Trophoblast cell (in vitro differentiated cells and primary cell): ENCODE measurements at regions not wholly inside any gene's neighbourhood (a gene's known extent, or its start where the extent isn't known, plus 50 kb on each side); places are given as distances from the start of the nearest gene placed in this dataset.

Experiments used
- DNase-seq, 2 donors: peaks; one replicate each; pipeline ENCODE4 v3.0.0-alpha.2; 2016
- H2AFZ ChIP-seq: 2 replicates; pipeline ENCODE4 v1.6.1; 2013; ENCODE audit warnings: low read length, moderate library complexity, mild to moderate bottlenecking; ENCODE audit not compliant: insufficient read depth, poor library complexity
- H2AK5ac ChIP-seq: 2 replicates; pipeline ENCODE4 v1.6.1; 2013; ENCODE audit warnings: mild to moderate bottlenecking, low read length
- H2BK120ac ChIP-seq: 2 replicates; pipeline ENCODE4 v1.6.1; 2013; ENCODE audit warnings: low read length, mild to moderate bottlenecking, moderate library complexity; ENCODE audit not compliant: insufficient read depth, poor library complexity
- H2BK12ac ChIP-seq: 2 replicates; pipeline ENCODE4 v1.6.1; 2013; ENCODE audit warnings: mild to moderate bottlenecking, low read length, moderate library complexity
- H2BK5ac ChIP-seq: 2 replicates; pipeline ENCODE4 v1.6.1; 2013; ENCODE audit warnings: low read length, low read depth, moderate library complexity, mild to moderate bottlenecking; ENCODE audit not compliant: poor library complexity
- H3K14ac ChIP-seq: 2 replicates; pipeline ENCODE4 v1.6.1; 2013; ENCODE audit warnings: mild to moderate bottlenecking, low read length
- H3K18ac ChIP-seq: 2 replicates; pipeline ENCODE4 v1.6.1; 2013; ENCODE audit warnings: mild to moderate bottlenecking, low read length
- H3K23ac ChIP-seq: 2 replicates; pipeline ENCODE4 v1.6.1; 2013; ENCODE audit warnings: low read length
- H3K27ac ChIP-seq: 2 replicates; pipeline ENCODE4 v1.5.1; 2013; ENCODE audit warnings: low read depth, mild to moderate bottlenecking, inconsistent platforms, low read length, moderate library complexity
- H3K27me3 ChIP-seq: 2 replicates; pipeline ENCODE4 v1.6.1; 2013; ENCODE audit warnings: inconsistent platforms, mild to moderate bottlenecking, low read length, moderate library complexity; ENCODE audit not compliant: insufficient read depth
- H3K36me3 ChIP-seq, 2 experiments: 1 replicate in 1 of 2; 2 replicates in 1 of 2; pipeline ENCODE4 v1.6.1; 2013; ENCODE audit warnings: low read length in 2 of 2, mild to moderate bottlenecking in 2 of 2, moderate library complexity in 1 of 2; ENCODE audit not compliant: insufficient read depth in 2 of 2, control insufficient read depth in 1 of 2
- H3K4ac ChIP-seq: 2 replicates; pipeline ENCODE4 v1.6.1; 2013; ENCODE audit warnings: low read depth, mild to moderate bottlenecking, low read length, moderate library complexity
- H3K4me1 ChIP-seq, 2 experiments: 1 replicate in 1 of 2; 2 replicates in 1 of 2; pipeline ENCODE4 v1.6.1; 2013; ENCODE audit warnings: low read length in 2 of 2, mild to moderate bottlenecking in 2 of 2, moderate library complexity in 1 of 2; ENCODE audit not compliant: insufficient read depth in 2 of 2, control insufficient read depth in 1 of 2
- H3K4me2 ChIP-seq: 2 replicates; pipeline ENCODE4 v1.6.1; 2013; ENCODE audit warnings: inconsistent platforms, mild to moderate bottlenecking, low read length, moderate library complexity
- H3K4me3 ChIP-seq: 2 replicates; pipeline ENCODE4 v1.5.1; 2013; ENCODE audit warnings: mild to moderate bottlenecking, low read depth, low read length, inconsistent platforms
- H3K79me1 ChIP-seq: one replicate; pipeline ENCODE4 v1.6.1; 2013; ENCODE audit warnings: low read length
- H3K79me2 ChIP-seq: 2 replicates; pipeline ENCODE4 v1.6.1; 2013; ENCODE audit warnings: low read length, mild to moderate bottlenecking; ENCODE audit not compliant: control insufficient read depth, insufficient read depth, poor library complexity
- H3K9ac ChIP-seq: 2 replicates; pipeline ENCODE4 v1.6.1; 2013; ENCODE audit warnings: mild to moderate bottlenecking, low read length
- H3K9me3 ChIP-seq: 2 replicates; pipeline ENCODE4 v1.6.1; 2013; ENCODE audit warnings: low read depth, mild to moderate bottlenecking, control low read depth, inconsistent platforms, low read length; ENCODE audit not compliant: insufficient read depth
- H4K12ac ChIP-seq: 2 replicates; pipeline ENCODE4 v1.6.1; 2013; ENCODE audit warnings: low read depth, mild to moderate bottlenecking, low read length, moderate library complexity
- H4K8ac ChIP-seq: 2 replicates; pipeline ENCODE4 v1.6.1; 2013; ENCODE audit warnings: low read depth, mild to moderate bottlenecking, low read length, moderate library complexity
- H4K91ac ChIP-seq: one replicate; pipeline ENCODE4 v1.6.1; 2013; ENCODE audit warnings: low read depth, mild to moderate bottlenecking, low read length, moderate library complexity
- WGBS: extraction: QIAGEN DNeasy Blood & Tissue Kit; methylation state at CpG from one replicate; pipeline ENCODE4 v1.1.7; 2013; ENCODE audit warnings: missing lambda C conversion rate; ENCODE audit not compliant: insufficient read length, insufficient coverage; ENCODE audit errors: extremely low coverage; 5-methylcytosine and 5-hydroxymethylcytosine counted together

DNA sequence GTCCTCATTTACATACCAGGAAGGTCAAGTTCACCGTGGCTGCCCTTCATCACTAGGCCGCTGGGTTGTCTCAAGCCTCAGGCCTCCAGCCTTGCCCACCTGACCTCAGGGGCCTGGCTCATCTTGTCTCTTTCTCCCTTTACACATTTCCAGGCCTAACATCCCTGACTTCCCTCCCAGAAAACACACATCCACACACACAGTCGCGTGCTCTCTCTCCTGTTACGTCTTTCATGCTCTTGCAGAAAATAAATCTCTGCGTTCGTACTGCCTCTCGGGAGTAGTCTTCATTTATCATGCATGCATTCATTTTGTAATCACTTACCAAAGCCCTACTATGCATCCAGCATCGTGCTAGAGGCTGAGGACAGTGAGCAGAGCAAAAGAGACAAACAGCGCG is 220.0 kb upstream of the PWP1 start:
- Histone ChIP-seq H3K14ac (no peak overlapping the region), H3K27me3 (no peaks in the 10 kb centered on the region), H3K79me1 (no peaks in the 10 kb centered on the region), H3K4me2 (no peak overlapping the region), H2AK5ac (no peak overlapping the region), H3K23ac (no peak overlapping the region), H3K36me3 (no peaks in the 10 kb centered on the region), H4K8ac (no peak overlapping the region), H3K9ac (no peak overlapping the region), H3K4me3 (no peak overlapping the region), H2BK5ac (no peak overlapping the region), H2BK120ac (no peak overlapping the region), H3K4me1 (no peaks in the 10 kb centered on the region), H4K91ac (no peak overlapping the region), H3K18ac (no peak overlapping the region), H3K27ac (no peak overlapping the region), H2BK12ac (no peak overlapping the region), H3K4ac (no peak overlapping the region), H3K79me2 (no peaks in the 10 kb centered on the region), H3K9me3 (no peaks in the 10 kb centered on the region), H2AFZ (no peak overlapping the region), H4K12ac (no peak overlapping the region)
- WGBS = no CpG with 5 or more reads among the region's 11 CpGs
- no peak for DNase-seq

DNA sequence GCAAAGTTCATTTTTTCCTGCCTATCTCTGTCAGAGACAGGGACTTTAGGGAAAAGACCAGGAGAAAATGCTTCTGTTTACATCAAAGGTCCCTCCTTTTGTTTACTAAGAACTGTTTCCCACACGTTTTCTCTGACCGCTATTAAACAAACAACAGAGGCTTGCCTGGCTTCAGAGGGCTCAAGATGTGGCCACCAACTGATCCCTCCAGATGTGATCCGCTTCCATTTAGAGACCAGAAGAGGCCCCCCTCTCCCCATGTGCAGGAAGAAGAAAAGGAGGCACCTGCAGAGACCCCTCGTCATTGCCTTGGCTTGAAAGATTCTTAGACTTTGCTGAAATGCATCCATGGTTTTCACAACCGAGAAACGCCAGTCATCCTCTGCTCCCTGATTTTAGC is 217.9 kb upstream of the PWP1 start:
- Histone ChIP-seq H3K79me1 (no peaks in the 10 kb centered on the region), H3K18ac (no peak overlapping the region), H2BK120ac (no peak overlapping the region), H4K12ac (no peak overlapping the region), H3K4me2 (no peak overlapping the region), H3K23ac (no peak overlapping the region), H2BK5ac (no peak overlapping the region), H3K9me3 (no peaks in the 10 kb centered on the region), H3K4ac (no peak overlapping the region), H3K79me2 (no peaks in the 10 kb centered on the region), H2AK5ac (no peak overlapping the region), H4K8ac (no peak overlapping the region), H3K27me3 (no peaks in the 10 kb centered on the region), H2BK12ac (no peak overlapping the region), H3K14ac (no peak overlapping the region), H3K4me3 (no peak overlapping the region), H3K27ac (no peak overlapping the region), H3K9ac (no peak overlapping the region), H3K36me3 (no peaks in the 10 kb centered on the region), H4K91ac (no peak overlapping the region), H2AFZ (no peak overlapping the region), H3K4me1 (no peaks in the 10 kb centered on the region)
- no peak for DNase-seq
- WGBS = no CpG with 5 or more reads among the region's 6 CpGs

DNA sequence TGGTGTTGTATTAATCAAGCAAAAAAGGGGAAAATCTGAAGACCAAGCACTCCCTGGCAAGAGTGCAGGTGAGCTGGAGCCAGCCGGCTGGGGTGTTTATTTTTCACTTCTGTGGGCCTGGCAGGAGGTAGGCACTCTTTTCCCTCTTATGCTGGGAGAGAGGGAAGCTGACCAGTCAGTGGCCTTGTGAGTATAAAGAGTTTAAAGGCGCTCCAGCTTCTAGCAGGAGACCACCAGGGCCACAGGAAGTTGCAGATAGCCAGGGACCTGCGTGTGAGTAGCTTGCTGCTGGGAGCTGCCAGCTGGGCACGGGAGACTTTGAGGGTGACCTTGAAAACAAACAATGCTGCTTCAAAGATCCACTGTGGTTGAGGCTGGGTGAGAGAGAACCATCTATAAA is 217.4 kb upstream of the PWP1 start:
- H2BK120ac ChIP-seq = no peak overlapping the region
- no CpG with 5 or more reads among the region's 4 CpGs for WGBS

DNA sequence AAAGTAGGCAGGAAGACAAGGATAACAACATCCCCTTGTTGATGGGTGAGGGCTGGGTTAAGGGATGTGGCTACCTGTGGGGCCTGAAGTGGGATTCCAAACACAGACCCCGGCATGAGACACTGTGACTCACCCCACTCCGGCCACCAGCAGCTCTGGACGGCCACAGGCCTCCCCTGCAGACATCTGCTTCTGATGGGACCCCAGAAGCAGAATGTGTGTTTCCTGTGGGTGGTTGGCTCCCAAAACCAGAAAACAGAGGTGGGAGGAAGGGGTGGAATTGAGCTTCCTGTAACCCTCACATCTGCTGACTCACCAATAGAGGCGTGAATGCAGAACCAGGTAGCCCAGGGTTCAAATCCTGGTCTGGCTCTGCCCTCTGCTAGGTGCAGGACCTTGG is 216.6 kb upstream of the PWP1 start:
- Histone ChIP-seq H4K8ac (no peak overlapping the region), H3K23ac (no peak overlapping the region), H3K27me3 (no peaks in the 10 kb centered on the region), H3K4me3 (no peak overlapping the region), H3K4ac (no peak overlapping the region), H2BK5ac (no peak overlapping the region), H3K14ac (no peak overlapping the region), H2AK5ac (no peak overlapping the region), H3K27ac (no peak overlapping the region), H4K91ac (no peak overlapping the region), H2AFZ (no peak overlapping the region), H2BK120ac (no peak overlapping the region), H3K4me2 (no peak overlapping the region), H4K12ac (no peak overlapping the region), H3K79me2 (no peaks in the 10 kb centered on the region), H3K79me1 (no peaks in the 10 kb centered on the region), H3K18ac (no peak overlapping the region), H3K9ac (no peak overlapping the region), H3K36me3 (no peaks in the 10 kb centered on the region), H3K4me1 (no peaks in the 10 kb centered on the region), H3K9me3 (no peaks in the 10 kb centered on the region), H2BK12ac (no peak overlapping the region)
- DNase-seq = no peak
- no CpG with 5 or more reads among the region's 4 CpGs for WGBS

More for the DNA sequence above, 217.4 kb upstream of the PWP1 start:
- Histone ChIP-seq H3K27me3 (no peaks in the 10 kb centered on the region), H3K4me1 (no peaks in the 10 kb centered on the region), H2AK5ac (no peak overlapping the region), H3K9ac (no peak overlapping the region), H2BK12ac (no peak overlapping the region), H3K27ac (no peak overlapping the region), H3K9me3 (no peaks in the 10 kb centered on the region), H3K4ac (no peak overlapping the region), H4K12ac (no peak overlapping the region), H2BK5ac (no peak overlapping the region), H3K14ac (no peak overlapping the region), H3K18ac (no peak overlapping the region), H3K79me2 (no peaks in the 10 kb centered on the region), H3K4me3 (no peak overlapping the region), H3K36me3 (no peaks in the 10 kb centered on the region), H4K91ac (no peak overlapping the region), H2AFZ (no peak overlapping the region), H3K4me2 (no peak overlapping the region), H3K23ac (no peak overlapping the region), H3K79me1 (no peaks in the 10 kb centered on the region), H4K8ac (no peak overlapping the region)
- DNase-seq = no peak
